GM18520 (cell line): ENCODE measurements at regions not wholly inside any gene's neighbourhood (a gene's known extent, or its start where the extent isn't known, plus 50 kb on each side); places are given as distances from the start of the nearest gene placed in this dataset.
A peak's percentile ranks its signal among the peaks of the same experiment; 100 is the strongest.
"Not testable (repeated sequence)": the region's sequence is repeated elsewhere in the genome, so short reads cannot be mapped to it uniquely, and the experiment has no call there.

Source experiments
- ATAC-seq: cut with Tn5 transposase; IDR thresholded peaks from one replicate; pipeline ENCODE4 v1.9.1; 2021; ENCODE audit not compliant: unreplicated experiment

DNA sequence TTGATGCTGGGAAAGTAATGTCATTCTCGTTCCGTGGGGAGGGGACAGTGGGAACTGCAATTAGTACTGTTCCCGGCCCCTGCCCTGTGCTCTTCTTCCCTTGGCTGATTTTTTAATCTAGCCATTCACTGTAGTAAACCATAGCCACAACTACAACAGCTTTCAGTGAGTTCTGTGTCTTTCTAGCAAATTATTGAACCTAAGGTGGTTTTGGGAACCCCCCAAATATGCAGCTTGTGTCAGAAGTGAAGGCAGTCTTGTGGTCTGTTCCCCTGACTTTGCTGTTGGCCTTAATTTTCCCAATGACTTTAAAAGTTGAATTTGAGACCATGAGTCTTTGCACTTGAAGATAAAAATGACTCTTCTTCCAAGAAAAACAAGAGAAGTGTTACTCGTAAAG is 114.3 kb upstream of the ETV6 start:
- ATAC-seq = no peak

DNA sequence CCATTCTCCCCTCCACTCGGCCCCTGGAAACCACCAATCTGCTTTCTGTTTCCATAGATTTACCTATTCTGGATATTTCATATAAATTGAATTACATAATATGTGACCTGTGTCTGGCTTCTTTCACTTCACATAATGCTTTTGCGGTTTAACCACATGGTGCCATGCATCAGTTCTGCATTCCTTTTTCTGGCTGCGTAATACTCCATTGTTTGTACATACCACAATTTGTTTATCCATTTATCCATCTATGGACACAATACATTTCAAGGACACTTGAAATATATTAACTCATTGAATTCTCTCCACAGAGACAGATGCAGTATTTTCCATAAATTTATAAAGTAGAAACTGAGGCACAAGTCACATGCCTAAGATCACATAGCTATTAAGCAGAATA is 110.3 kb upstream of the ETV6 start:
- ATAC-seq = no peak

DNA sequence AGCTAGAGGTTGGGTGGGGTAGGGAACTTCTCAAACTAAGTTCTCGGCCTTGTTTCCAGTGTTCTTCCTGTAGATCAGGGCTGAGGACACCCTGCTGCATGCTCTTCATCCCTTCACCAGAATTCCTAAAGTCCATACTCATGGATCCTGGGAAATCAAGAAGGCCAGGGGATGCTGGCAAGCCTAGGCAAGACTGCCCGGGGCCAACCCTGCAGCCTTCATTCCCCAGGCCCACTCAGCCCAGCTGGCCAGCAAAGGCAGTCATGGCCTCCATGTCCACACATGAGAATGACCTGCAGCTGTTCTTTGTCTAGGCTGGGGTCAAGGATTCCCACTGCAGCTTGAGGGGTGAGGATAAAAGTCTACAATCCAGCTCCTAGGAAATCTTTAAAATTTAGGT is 109.3 kb upstream of the ETV6 start:
- no peak for ATAC-seq

GRCh38 chr12:11540615-11541310 is 108.7 kb upstream of the ETV6 start:
- ATAC-seq = no peak

GRCh38 chr12:11542599-11542998 is 106.9 kb upstream of the ETV6 start:
- ATAC-seq = no peak

DNA sequence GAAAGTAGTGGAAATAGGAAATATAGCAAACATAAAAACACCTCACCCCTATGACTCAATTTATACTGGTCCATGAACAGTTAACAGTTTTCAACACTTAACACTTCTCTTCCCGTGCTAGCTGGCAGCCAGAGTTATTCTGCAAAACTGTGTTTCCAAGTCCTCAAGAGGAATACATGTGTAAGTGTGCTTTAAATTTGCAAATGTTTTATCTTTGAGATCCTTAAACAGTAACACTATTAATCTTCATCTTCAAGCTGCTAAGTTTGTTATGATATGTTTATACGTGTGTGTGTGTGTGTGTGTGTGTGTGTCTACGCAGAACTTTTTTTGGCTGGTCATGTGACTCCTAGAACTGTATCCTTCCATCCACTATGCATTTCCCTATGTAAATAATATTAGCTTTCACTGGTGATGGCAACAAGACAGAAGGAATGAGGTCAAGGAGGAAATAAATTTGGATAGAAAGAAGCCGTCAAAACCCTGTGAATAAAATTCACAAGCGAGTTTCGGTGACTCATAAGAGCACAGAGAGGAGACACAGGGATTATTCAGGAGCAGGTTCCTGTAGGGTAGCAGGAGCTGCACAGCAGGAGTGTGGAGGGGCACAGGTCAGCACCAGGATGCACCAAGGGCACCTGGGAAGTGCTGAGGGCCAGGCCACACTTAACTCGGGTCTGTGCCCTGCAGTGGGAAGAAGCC is 105.9 kb upstream of the ETV6 start:
- ATAC-seq = no peak

DNA sequence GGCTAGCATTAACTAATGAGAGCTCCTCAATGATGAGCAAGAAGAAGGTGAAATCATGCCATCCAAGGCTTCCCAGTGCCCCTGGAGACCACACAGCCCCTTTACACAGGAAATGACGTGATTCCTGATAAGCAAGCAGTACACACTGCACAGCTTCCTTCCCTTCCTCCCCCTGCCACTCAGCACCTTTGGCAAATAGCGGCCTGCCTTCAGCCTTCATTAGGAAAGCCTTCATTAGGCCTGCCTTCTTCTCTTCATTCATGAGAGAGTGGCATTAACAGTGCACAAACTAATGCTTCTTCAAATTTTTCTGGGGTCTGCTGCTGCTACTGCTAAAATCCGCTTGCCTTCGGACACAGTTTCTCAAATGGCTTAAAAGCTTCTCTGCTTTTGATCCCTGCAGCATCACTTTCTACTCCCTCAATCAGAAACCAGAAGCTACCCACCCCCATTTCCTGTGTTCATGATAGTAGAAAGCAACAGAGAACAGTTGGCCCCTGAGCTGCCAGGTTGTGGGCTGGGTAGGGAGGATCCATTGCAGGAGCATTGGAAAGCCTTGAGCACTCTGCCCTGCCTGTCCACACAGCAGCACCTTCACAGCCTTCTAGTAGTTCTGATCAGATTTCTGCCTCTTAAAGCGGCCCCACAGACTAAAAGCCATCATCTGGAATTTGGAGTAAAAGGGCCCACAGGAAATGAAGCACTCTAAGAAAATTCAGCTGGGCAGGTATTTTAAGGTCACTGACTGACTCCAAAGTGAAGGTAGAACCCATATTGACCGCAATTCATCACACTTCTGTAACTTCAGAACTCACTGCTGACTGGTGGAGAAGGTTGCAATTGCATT is 103.8 kb upstream of the ETV6 start:
- ATAC-seq = peak; percentile 83

GRCh38 chr12:11546582-11547270 is 102.7 kb upstream of the ETV6 start:
- not testable (repeated sequence) for ATAC-seq

DNA sequence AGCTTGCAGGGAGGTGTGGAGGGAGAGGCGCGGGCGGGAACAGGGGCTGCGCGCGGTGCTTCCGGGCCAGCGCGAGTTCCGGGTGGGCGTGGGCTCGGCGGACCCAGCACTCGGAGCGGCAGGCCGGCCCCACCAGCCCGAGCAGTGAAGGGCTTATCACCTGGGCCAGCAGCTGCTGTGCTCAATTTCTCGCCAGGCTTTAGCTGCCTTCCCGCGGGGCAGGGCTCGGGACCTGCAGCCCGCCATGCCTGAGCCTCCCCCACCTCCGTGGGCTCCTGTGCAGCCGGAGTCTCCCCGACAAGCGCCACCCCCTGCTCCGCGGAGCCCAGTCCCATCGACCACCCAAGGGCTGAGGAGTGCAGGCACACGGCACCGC is 102.2 kb upstream of the ETV6 start:
- ATAC-seq = not testable (repeated sequence)

- ATAC-seq = no peak
Measured at GRCh38 chr12:11549119-11549518, 100.4 kb upstream of the ETV6 start.

- ATAC-seq = no peak
Measured at GRCh38 chr12:11553871-11554533, 95.5 kb upstream of the ETV6 start.

DNA sequence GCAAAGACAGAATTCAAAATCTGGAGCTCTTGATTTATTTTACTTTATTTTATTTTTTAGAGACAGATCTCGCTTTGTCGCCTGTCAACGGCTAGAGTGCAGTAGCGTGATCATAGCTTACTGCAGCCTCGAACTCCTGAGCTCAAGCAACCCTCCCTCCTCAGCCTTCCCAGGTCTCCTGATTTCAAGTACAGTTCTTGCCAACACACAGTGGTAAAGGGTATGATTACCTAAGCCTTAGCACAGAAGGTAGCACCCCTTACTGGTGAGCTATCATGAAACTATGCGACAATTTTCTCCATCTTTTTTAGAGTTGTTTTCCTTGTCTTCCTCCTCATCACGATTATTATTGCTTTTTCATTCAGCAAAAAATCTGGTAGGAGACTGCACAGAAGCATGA is 94.3 kb upstream of the ETV6 start:
- no peak for ATAC-seq

DNA sequence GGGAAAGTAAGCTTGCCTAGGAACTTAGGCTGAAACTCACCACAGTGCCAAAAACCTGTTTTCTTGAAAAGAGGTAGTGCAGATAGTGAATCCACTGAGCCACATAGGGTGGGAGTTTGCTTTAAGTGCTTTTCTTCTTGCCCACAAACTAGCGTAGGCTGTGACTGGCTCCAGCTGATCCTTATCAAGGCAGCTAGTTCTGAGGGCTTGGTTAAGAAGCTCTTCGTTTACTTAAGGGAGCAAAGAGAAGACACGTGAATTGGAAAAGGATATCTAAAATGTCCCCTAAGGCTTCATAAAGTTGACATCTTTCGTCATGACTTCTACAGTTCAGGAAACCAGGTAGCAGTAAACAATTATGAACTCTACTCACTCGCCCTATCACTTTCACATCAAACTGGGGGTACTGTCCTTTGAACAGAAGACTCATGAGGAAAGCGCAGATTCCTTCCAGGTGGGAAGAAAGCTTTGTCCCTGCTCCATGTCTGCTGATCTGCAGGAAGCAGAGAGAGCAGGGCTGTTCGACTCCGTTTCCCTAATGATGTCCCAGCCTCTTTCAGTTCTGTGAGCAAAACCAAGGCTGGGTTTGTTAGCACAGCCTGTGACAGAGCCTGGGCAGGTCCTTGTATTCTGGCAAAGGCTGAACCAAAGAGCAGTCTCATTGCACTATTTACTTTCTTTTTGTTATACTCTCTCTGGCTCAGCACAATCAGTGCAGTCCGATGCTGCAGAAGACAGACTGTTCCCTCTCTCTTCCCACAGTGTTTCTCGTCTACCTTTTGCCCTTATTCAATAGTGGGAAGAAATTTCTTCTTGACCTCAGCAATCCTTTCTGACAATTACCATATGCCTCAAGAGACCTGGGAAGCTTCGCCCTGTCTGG is 93.5 kb upstream of the ETV6 start:
- ATAC-seq = no peak

GRCh38 chr12:11556682-11557081 is 92.8 kb upstream of the ETV6 start:
- ATAC-seq = no peak

GRCh38 chr12:11559626-11560340 is 89.7 kb upstream of the ETV6 start:
- no peak for ATAC-seq

- ATAC-seq = no peak
Measured at GRCh38 chr12:11561411-11561810, 88.1 kb upstream of the ETV6 start.

DNA sequence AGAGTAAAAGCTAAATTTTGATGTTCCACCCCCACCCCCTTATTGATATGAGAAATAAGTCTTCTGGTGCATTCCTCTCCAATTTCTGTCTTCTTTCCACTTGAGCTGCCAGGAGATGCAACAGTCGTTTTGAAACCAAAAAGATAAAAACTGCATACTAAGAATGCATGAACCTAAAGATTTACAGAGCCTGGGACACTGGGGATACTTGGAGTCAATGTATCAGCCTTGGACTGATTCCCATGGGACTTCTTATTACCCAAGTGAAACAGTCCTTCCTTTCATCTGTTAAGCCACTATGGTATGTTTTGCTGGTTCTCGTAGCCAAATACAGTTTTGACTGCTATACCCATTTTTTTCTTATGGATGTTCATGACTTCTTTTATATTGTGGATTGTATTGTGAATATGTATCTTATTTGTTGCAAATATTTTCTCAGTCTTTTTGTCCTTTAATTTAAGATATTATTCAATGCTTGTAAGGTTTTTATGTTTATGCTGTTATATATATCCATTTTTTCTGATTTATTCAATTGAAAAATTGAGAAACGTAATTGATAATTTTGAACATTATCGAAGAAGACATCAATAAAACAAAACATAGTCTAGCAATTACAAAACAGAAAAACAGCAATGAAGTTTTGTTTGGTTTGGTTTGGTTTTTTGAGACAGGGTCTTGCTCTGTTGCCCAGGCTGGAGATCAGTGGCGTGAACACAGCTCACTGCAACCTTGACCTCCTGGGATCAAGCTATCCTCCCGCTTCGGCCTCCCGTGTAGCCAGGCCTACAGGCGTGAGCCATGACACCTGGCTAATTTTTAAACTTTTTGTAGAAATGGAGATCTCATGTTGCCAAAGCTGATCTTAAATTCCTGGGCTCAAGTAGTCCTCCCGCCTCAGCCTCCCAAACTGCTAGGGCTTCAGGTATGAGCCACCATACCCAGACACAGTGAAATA is 85.4 kb upstream of the ETV6 start:
- no peak for ATAC-seq
